OCI-LY7 (cell line): ENCODE measurements at regions not wholly inside any gene's neighbourhood (a gene's known extent, or its start where the extent isn't known, plus 50 kb on each side); places are given as distances from the start of the nearest gene placed in this dataset.

Experiments used
- EZH2phosphoT487 ChIP-seq: fragments of 200-600 bp; sonication (generic); IDR thresholded peaks from 2 replicates; pipeline ENCODE4 v1.6.1; 2018; ENCODE audit warnings: low read depth, borderline replicate concordance, mild to moderate bottlenecking, mixed run types, antibody characterized with exemption, low read length, moderate library complexity, mixed read lengths
- TF ChIP-seq, protein P1 (sequence below): fragments of 200-600 bp; sonication (generic); conservative IDR thresholded peaks from 2 replicates; pipeline ENCODE4 v1.5.1; 2014; ENCODE audit warnings: mild to moderate bottlenecking, antibody characterized with exemption, low read length, moderate library complexity, mixed read lengths

DNA sequence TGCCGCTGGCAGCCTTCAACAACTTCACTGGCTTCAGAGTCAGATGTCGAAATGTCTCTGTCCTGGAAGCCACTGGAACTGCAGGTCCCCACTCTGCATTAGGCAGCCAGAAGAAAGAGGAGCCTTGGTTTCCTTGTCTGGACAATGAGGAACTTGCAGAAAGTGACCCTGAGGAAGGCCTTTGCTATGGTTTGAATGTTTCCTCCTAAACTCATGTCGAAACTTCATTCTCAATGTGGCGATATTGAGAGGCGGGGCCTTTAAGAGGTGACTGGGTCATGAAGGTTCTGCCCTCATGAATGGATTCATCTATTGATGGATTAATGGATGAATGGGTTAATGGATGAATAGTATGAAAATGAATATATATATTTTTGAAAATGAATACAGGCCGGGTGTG is 61.6 kb upstream of the GPR26 start:
- TF ChIP-seq, protein P1, sequence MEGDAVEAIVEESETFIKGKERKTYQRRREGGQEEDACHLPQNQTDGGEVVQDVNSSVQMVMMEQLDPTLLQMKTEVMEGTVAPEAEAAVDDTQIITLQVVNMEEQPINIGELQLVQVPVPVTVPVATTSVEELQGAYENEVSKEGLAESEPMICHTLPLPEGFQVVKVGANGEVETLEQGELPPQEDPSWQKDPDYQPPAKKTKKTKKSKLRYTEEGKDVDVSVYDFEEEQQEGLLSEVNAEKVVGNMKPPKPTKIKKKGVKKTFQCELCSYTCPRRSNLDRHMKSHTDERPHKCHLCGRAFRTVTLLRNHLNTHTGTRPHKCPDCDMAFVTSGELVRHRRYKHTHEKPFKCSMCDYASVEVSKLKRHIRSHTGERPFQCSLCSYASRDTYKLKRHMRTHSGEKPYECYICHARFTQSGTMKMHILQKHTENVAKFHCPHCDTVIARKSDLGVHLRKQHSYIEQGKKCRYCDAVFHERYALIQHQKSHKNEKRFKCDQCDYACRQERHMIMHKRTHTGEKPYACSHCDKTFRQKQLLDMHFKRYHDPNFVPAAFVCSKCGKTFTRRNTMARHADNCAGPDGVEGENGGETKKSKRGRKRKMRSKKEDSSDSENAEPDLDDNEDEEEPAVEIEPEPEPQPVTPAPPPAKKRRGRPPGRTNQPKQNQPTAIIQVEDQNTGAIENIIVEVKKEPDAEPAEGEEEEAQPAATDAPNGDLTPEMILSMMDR, result no peak
- TF ChIP-seq EZH2phosphoT487, result no peak
